ENCODE measurements at regions not wholly inside any gene's neighbourhood (a gene's known extent, or its start where the extent isn't known, plus 50 kb on each side); places are given as distances from the start of the nearest gene placed in this dataset.

DNA sequence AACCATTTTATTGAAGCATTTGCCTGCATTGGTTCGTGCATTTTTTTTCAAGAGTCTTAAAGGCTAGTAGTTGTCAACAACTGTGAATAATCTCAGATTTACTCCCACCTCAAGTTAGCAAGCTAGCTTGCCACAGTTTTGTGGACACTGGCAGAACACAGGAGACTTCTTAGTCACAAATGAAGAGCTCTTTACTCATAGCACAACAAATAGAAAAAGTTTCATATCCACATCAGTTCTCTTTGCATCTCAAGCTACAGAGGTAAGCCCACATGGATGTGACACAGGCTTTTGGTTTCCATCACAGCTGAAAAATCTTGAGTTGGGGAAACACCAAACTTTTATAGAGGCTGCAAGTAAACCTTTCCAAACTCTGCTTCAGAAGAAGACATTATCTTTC lies 2315.7 kb upstream of the TENM3 start:
- intact Hi-C loops (cut with micrococcal nuclease), result no loop called here

DNA sequence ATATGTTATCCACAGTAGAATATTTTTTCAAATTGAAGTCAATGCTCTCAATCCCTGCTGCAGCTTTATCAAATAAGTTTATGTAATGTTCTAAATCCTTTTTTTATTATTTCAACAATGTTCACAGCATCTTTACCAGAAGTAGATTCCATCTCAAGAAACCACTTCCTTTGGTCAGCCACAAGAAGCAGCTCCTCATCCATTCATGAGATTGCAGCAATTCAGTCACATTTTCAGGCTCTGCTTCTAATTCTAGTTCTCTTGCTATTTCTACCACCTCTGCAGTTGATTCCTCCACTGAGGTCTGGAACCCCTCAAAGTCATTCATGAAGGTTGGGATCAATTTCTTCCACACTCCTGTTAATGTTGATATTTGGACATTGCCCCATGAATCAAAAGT lies 2301.3 kb upstream of the TENM3 start:
- intact Hi-C loops (cut with micrococcal nuclease), result no loop called here

DNA sequence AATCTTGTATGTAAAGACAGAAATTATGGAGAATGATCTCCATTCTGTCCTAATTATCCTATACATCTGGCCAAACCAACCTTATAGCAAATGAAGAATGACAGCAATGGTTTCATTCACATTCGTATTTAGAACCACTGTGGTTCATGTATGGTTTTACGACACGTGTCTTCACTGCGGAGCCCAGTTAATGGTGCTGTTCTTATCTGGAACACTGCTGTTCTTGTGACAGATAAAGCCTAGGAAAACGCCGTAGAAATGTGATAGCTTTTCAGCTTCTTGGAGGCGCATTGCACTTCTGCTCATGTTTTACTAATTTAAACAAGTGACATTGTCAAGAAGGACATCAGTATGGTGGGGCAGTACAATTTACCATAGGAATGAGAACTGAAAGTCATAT lies 2266.4 kb upstream of the TENM3 start:
- intact Hi-C loops (cut with micrococcal nuclease), result no loop called here

DNA sequence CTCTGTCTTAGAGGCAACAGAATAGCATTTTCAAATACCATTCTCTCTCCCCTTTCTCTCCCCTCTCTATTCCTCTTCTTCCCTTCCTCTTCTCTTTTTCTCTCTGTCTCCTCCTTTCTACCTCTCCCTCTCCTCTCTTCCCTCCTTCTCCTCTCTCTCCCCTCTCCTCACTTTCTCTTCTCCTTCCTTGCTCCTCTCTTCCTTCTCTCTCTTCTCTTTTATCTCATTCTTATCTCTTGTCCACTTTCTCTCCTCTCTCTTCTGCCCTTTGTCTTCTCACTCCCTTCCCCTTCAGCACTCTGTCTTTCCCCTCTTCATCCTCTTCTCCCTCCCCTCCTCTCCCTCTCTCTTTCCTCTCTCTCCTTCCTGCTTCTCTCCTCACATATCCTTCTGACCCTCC lies 2265.8 kb upstream of the TENM3 start:
- intact Hi-C loops (cut with micrococcal nuclease), result no loop called here

DNA sequence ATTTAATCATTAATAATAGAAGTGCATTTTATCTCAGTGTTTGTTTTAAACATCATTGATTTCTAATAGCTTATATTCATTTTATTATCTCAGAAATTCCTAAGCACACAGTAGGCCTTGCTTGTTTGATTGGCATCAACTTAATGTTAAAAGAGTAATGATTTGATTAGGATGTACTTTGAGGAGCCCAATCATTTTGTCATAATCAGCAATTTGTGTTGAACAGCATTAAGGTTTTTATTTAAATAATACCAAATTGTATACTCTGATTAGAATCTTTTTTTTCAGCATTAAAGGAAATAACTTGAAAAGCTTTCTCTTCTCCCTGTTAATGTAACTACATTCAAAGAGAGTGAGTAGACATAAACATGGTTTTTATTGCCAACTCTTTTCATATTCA lies 2262.0 kb upstream of the TENM3 start:
- intact Hi-C loops (cut with micrococcal nuclease), result no loop called here

DNA sequence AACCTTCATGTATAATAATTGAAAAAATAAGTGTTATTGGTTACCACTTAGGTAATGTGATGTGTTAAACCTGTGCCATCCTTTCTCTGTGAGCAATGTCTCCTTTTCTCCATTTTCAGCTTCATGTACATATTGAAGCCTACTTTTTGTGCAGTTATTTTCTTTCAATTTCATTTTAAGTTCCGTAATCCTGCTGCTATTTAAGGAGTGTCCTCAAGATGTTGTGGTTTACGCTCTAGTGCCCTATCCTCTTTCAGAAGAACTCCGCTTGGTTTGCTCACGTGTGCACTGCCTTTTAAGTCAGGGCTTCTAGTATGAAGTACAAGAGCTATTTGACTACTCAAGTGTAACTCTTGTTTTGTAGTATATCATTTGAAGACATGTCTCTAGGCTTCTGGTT lies 2253.2 kb upstream of the TENM3 start:
- intact Hi-C loops (cut with micrococcal nuclease), result no loop called here

DNA sequence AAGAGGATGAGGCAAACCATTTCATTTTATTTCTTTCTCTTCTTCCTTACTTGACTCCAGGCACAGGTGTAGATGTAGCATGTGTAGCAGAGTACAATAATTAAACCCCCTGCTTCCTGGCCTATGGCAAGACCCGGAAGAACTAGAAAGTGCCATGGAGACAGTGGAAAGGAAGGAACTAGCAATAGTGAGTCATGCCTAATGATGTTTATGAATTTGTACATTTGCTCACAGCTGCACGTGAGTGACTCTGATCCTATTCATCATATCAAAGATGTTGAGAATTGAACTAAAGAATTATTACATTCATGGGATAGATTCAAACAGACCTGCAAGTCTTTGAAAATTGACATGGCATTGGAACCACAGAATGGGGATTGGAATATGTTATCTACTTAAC lies 2233.9 kb upstream of the TENM3 start:
- intact Hi-C loops (cut with micrococcal nuclease), result no loop called here

DNA sequence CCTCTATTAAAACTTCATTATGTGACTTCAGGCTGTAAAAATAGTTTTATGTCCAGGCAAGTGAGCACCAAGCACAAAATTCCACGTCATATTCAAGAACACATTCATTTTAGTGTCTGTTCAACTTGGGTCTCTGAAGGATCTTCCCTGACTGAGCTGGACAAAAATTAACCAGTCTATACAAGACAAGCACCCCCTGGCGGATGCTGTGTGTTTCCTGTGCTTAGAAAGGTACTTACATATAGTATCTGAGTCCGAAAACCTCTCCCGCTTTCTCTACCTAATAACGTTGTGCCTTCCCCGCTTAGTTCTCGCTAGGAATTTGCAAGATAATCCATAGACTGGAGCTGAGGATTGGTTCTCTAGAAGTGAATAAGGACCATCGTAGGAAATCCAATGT lies 2214.5 kb upstream of the TENM3 start:
- intact Hi-C loops (cut with micrococcal nuclease), result no loop called here

DNA sequence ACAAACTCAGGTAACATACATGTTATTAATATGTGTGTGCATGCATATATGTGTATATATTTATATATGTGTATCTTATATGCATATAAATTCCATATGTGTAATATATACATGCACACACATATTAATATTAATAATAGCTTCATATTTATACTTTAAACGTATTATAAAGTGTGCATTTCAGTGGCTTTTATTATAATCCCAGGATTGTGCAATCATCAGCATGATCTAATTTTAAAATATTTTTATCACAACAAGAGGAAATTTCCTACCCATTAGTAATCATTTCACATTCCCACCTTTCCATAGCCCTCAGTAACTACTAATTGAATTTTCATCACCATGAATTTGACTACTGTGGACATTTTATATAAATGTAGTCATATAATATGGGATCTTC lies 2211.9 kb upstream of the TENM3 start:
- intact Hi-C loops (cut with micrococcal nuclease), result no loop called here

DNA sequence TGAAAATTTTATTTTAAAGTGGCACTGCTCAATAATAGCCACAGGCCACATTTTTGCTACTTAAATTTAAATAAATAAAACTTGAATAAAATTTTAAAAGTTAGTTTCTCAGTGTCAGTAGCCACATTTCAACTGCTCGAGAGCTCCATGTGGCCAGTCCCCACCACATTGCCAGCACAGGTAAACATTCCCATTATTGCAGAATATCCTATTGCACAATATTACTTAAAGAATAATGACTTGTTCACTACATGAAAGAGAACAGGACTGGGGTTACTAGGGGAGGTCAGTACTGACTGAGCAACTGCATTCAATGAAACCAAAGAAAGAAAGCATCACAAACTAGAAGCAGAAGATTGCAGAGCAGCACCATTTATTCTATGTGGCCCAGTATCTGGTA lies 2201.6 kb upstream of the TENM3 start:
- intact Hi-C loops (cut with micrococcal nuclease), result no loop called here

DNA sequence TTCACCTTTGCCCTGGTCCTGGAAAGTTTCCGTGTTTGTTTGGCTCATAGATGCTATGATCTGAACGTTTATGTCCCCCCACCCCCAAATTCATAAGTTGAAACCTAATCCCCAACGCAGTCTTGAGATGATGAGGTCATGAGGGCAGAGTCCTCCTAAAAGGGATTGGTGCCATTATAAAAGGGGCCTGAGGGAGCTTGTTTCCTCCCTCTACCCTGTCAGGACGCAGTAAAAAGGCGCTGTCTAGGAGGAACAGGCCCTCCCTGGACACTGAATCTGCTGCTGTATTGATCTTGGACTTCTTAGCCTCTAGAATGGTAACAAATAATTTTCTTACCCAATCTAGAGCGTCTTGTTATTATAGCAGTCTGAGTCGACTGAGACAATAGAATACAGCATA lies 2190.6 kb upstream of the TENM3 start:
- intact Hi-C loops (cut with micrococcal nuclease), result no loop called here

DNA sequence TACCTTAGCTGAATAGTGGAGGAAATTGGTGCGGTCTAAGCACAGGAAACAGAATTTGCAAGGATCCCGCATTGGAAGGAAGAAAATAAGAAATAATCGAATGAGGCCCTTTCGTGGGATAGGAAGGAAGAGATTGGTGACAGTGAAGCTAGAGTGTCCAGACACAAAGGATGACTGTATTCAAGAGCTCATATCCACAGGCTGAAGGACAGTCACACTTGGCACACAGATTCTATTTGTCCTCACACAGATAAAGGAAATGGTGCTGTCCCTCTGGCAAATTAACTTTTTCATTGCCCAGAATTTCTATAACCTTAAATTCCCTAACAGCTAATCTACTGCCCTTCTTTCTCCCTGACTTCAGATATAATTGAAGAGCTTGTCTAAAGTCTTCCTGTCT lies 2188.9 kb upstream of the TENM3 start:
- intact Hi-C loops (cut with micrococcal nuclease), result no loop called here

DNA sequence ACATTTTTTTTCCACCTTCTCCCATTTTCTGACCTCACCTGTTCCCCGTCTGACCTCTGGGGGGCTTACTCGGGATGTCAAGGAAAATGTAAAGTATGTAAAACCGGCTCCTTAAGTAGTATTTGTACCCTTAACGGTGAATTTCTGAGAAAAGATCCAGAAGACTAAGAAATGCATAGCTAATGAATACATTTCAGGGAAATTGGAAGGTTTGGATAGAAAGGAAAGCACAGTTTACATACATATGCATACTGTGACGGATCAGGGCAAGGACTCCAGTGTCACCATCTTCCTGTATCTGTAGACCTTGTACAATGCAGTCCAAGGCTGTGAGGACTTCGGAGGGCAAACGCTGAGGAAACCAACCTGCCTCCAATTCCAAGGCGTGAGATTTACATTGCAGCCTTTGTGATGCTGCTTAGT lies 2185.9 kb upstream of the TENM3 start:
- intact Hi-C loops (cut with micrococcal nuclease), result no loop called here

DNA sequence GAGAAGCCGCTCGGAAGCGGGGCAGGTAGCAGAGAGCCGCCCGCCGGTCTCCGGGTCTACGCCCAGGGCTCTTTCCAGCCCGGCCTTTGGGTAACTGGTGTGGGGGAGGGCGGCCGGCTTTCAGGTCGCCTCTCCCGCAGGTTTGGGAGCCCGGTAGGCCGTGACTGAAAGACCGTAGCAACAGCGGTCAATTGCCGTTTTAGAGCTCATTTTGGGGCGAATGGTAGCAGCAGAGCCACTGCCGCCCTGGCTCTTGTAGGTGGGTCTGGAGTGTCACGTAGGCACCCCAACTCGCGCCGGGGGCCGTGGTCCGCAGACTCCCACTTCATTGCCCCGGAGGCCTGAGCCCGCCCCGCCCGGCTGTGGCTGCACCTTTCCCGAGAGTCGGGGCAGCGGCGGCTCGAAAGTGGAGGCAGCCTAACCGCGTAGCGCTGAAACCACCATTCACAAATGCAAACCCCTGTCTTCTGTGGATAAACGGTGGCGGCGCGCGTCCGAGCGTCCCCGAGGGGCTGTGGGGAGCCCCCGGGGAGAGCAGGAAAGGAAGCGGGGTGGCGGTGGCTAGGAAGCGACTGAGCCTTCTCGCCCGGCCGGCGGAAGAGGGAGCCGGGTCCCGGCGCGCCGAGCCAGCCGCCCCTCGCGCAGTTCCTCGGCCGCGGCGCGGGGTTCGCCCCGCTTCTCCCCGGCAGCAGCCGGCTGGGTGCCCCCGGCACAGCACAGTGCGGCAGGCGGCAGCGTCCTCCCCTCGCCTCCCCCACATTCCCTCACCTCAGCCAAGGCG lies 2185.1 kb upstream of the TENM3 start:
- intact Hi-C loops (cut with micrococcal nuclease), result no loop called here

DNA sequence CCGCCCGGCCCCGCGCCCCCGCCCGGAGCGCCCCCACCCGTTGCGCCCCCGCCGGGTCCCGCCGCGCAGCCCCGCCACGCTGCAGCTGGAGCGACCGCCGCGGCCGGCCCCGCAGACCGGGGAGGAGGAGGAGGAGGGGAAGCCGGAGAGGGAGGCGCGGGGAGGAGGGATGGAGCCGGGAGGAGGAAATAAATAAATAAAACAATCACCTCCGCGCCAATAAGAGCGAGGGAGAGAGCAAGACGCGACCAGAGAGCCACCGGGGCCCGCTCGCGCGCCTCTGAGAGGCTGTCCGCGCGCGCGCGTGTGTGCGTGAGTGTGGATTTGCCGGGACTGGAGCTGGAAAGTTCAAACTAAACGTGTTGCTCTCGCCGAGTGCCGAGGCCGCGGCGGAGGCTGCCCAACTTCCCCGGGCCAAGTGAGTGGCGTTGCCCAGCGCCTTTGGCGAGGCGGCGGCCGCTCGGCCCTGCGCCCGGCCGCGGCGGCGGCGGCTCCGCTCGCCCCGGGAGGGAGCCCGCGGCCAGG lies 2184.4 kb upstream of the TENM3 start:
- intact Hi-C loops (cut with micrococcal nuclease), result no loop called here

DNA sequence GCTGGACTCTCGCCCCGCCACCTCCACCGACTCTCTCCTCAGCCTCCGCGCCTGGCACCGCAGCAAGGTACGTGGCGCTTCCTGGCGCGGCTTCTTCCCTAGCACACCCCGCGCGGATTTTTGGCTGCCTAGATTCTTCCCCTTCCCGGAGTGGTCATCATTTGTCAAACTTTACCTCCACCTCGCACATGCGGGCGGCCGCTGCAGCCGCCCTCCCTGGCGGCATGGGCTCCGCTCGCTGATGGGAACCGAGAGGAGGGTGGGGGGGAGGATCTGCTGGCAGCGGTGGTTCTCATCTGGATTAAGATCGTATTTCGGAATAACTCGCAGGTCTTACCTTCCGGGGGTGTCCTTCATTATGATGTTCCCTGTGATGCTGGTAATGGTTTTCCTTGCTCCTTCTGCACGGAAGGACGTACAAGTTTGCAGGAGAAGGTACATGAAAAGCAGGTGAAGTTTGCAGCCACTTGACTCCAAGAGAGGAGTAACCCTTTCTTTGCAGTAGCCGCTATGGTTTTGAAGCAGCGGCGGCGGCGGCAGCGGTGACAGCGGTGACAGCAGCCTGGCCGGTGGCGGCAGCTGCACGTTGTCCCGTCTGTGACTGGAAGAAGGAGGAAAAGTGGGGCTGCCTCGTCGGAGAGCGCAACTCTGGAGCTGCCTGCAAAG lies 2183.9 kb upstream of the TENM3 start:
- intact Hi-C loops (cut with micrococcal nuclease), result no loop called here

DNA sequence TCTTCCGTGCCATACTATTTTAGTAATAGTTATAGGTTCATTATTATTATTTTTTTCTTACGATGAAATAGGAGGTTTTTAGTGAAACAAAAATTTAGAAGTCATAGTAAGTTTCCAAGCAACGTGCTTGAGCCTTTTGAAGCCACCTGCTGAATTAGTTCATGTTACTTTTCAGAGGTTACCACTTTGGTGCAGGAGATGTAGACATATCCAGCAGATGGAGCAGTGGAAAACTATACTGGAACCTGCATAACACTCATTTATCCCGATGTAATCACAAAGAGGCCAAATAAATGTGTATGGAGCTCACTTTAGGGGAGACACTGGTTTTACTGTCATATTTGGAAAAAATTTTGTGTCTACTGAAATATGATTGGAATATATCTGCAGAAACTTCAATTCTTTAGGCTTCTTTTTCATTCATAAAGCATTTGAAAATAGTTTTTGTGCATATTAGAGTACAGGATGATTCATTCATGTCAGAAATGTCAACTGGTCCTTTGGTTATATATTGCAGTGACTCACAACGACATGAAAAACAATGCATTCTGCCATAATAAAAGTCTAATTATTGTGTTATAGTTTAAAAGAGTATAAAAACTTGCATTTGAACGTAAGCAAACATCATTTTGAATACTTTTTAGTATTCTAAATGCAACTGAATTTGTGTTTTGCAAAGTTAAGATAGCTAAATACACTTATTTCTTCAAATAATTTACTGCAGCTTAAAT lies 2182.9 kb upstream of the TENM3 start:
- intact Hi-C loops (cut with micrococcal nuclease), result no loop called here

DNA sequence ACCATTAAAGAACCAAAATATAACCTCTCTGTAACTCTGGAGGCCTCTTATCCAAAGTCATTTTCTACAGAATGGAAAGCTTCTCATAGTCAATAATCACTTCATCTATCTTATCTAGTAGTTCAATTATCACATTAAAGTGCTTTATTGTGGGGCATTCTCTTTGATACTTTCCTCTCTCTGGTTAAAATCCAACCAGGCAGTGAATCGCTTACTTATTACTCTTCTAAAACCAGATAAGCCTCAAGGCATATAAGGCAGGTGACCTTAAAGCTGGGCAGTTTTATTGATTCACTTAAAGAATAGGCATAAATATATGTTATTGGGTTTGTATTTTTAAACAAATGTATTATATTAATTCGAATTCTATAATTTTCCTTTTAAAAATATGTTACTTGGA lies 2162.1 kb upstream of the TENM3 start:
- intact Hi-C loops (cut with micrococcal nuclease), result no loop called here

DNA sequence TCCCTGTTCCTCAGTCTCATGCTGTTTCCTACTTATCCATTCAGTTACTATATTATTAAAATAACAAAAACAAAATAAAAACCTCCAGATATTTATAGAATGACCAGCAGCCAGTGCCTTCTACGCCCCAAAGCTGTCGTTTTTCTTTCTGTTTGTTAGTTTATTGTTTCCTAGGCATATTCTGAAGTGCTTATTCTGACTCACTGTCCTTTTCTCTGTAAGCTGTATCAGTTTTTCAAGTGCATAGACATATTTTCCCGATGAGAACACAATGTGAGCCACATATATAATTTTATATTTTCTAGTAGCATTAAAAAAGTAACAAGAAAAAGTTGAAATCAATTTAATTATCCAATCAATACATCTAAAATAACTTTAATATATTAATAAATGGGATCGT lies 2158.6 kb upstream of the TENM3 start:
- intact Hi-C loops (cut with micrococcal nuclease), result no loop called here

DNA sequence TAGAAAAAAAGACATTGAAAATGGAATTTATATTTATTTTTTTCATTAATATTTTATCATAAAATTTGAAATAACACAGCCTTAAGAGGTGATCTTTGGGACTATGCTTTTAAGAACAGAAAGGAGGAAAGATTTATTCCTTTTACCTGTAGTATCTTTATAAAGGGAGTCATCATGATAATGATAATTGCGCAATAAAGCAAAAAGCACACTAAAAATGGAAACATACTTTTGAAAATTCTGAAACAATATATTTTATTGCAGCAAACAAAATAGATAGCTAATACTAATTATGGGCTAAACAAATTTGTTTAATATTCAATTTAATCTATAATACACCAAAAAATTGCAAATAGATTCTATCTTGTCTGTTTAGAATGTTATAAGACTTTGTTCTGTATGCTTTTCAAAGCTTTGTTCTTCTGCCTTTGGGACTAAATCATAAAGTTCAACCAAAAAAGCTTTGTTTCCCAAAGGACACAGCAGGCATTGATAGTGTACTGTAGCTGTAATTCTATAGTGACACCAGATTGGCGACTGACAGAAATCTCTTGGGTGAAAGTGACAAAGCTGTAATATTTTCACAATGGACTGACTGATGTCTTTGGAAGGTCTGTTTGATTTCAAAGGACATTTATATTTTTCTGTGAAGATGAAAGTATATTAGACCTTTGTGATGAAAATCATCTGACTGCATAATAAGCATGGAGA lies 2156.6 kb upstream of the TENM3 start:
- intact Hi-C loops (cut with micrococcal nuclease), result no loop called here

DNA sequence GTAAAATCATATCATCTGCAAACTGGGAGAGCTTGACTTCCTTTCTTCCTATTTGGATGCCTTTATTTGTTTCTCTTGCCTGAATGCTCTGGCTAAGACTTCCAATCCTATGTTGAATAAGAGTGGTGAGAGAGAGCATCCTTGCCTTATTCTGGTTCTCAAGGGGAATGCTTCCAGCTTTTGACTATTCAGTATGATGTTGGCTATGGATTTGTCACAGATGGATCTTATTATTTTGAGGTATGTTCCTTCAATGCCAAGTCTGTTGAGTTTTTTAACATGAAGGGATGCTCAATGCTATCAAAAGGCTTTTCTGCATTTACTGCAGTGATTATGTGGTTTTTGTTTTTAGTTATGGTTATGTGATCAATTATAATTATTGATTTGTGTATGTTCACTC lies 2144.6 kb upstream of the TENM3 start:
- intact Hi-C loops (cut with micrococcal nuclease), result no loop called here

DNA sequence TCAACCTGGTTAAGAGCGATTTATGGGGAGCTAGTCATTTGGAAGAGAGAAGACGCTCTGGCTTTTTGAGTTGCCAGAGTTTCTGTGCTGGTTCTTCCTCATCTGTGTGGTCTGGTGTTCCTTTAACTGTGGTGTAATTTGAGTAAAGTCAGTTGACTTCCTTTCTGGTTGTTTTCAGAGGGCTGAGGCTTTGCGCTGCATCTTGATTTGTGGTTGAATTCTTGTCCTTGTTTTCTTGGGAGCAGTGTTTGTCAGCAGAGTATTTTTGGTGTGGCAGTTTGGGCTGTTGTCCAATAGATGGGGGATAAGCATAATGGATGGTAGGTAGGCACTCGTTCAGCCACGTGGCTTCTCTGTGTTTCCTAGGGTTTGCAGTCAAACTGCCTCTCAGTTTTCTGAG lies 2143.2 kb upstream of the TENM3 start:
- intact Hi-C loops (cut with micrococcal nuclease), result no loop called here
